ENCODE measurements at regions not wholly inside any gene's neighbourhood (a gene's known extent, or its start where the extent isn't known, plus 50 kb on each side); places are given as distances from the start of the nearest gene placed in this dataset.

- DNase-seq (ENCODE audit: low read depth): no peak
Observed at GRCh38 chr10:109504401-109504800, 418.9 kb downstream of the XPNPEP1 start.

GRCh38 chr10:109487691-109488090 lies 435.6 kb downstream of the XPNPEP1 start:
- no peak for DNase-seq (ENCODE audit: low read depth)

- no peak for DNase-seq (ENCODE audit: low read depth)
Observed at GRCh38 chr10:109480836-109481235, 442.5 kb downstream of the XPNPEP1 start.

- no peak for DNase-seq (ENCODE audit: low read depth)
Observed at GRCh38 chr10:109475711-109476421, 447.4 kb downstream of the XPNPEP1 start.

GRCh38 chr10:109474812-109475211 lies 448.5 kb downstream of the XPNPEP1 start:
- DNase-seq (ENCODE audit: low read depth): no peak

GRCh38 chr10:109474261-109474660 lies 449.1 kb downstream of the XPNPEP1 start:
- no peak for DNase-seq (ENCODE audit: low read depth)

GRCh38 chr10:109467551-109467950 lies 455.8 kb downstream of the XPNPEP1 start:
- peak; percentile 29 for DNase-seq (ENCODE audit: low read depth)

GRCh38 chr10:109464949-109465348 lies 458.4 kb downstream of the XPNPEP1 start:
- DNase-seq (ENCODE audit: low read depth): no peak

- DNase-seq (ENCODE audit: low read depth): no peak
Observed at GRCh38 chr10:109457302-109457638, 466.0 kb downstream of the XPNPEP1 start.

GRCh38 chr10:109456566-109457301 lies 466.6 kb downstream of the XPNPEP1 start:
- no peak for DNase-seq (ENCODE audit: low read depth)

- DNase-seq (ENCODE audit: low read depth): no peak
Observed at GRCh38 chr10:109454691-109455090, 468.6 kb downstream of the XPNPEP1 start.

GRCh38 chr10:109451879-109452278 lies 471.4 kb downstream of the XPNPEP1 start:
- no peak for DNase-seq (ENCODE audit: low read depth)

- no peak for DNase-seq (ENCODE audit: low read depth)
Observed at GRCh38 chr10:109450702-109451101, 472.6 kb downstream of the XPNPEP1 start.

GRCh38 chr10:109433434-109433833 lies 489.9 kb downstream of the XPNPEP1 start:
- no peak for DNase-seq (ENCODE audit: low read depth)

- no peak for DNase-seq (ENCODE audit: low read depth)
Observed at GRCh38 chr10:109432281-109432680, 491.0 kb downstream of the XPNPEP1 start.

GRCh38 chr10:109430799-109431198 lies 492.5 kb downstream of the XPNPEP1 start:
- no peak for DNase-seq (ENCODE audit: low read depth)

- DNase-seq (ENCODE audit: low read depth): no peak
Observed at GRCh38 chr10:109430043-109430760, 493.1 kb downstream of the XPNPEP1 start.

GRCh38 chr10:109428775-109429491 lies 494.4 kb downstream of the XPNPEP1 start:
- no peak for DNase-seq (ENCODE audit: low read depth)

- DNase-seq (ENCODE audit: low read depth): no peak
Observed at GRCh38 chr10:109427411-109427810, 495.9 kb downstream of the XPNPEP1 start.

GRCh38 chr10:109426987-109427386 lies 496.3 kb downstream of the XPNPEP1 start:
- DNase-seq (ENCODE audit: low read depth): no peak

GRCh38 chr10:109418795-109419194 lies 504.5 kb downstream of the XPNPEP1 start:
- DNase-seq (ENCODE audit: low read depth): no peak

- no peak for DNase-seq (ENCODE audit: low read depth)
Observed at GRCh38 chr10:109417803-109418202, 505.5 kb downstream of the XPNPEP1 start.
